GM12872 (cell line): ENCODE measurements at regions not wholly inside any gene's neighbourhood (a gene's known extent, or its start where the extent isn't known, plus 50 kb on each side); places are given as distances from the start of the nearest gene placed in this dataset.

ENCODE experiments used
- TF ChIP-seq, protein P1 (sequence below): IDR thresholded peaks from 3 replicates; pipeline ENCODE4 v1.5.1; 2011; ENCODE audit warnings: low read depth, mild to moderate bottlenecking, low read length, moderate library complexity; ENCODE audit not compliant: insufficient read depth

DNA sequence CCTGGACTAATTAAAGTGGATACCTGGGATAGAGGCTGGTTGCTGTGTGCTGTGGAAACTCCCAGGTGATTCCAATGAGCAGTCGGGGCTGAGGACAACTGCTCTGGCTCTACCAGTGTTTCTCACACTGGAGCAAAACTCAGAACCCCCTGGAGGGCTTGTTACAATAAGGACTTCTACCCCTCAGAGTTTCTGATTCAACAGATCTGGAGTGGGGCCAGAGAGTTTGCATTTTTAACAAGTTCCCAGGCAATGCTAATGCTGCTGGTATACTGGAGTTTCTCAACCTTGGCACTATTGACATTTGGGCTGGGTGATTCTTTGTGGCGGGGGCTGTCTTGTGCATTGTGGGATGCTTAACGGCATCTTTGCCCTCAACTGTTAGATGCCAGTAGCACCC lies 353.7 kb downstream of the MIAT start:
- TF ChIP-seq, protein P1, sequence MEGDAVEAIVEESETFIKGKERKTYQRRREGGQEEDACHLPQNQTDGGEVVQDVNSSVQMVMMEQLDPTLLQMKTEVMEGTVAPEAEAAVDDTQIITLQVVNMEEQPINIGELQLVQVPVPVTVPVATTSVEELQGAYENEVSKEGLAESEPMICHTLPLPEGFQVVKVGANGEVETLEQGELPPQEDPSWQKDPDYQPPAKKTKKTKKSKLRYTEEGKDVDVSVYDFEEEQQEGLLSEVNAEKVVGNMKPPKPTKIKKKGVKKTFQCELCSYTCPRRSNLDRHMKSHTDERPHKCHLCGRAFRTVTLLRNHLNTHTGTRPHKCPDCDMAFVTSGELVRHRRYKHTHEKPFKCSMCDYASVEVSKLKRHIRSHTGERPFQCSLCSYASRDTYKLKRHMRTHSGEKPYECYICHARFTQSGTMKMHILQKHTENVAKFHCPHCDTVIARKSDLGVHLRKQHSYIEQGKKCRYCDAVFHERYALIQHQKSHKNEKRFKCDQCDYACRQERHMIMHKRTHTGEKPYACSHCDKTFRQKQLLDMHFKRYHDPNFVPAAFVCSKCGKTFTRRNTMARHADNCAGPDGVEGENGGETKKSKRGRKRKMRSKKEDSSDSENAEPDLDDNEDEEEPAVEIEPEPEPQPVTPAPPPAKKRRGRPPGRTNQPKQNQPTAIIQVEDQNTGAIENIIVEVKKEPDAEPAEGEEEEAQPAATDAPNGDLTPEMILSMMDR = no peak

DNA sequence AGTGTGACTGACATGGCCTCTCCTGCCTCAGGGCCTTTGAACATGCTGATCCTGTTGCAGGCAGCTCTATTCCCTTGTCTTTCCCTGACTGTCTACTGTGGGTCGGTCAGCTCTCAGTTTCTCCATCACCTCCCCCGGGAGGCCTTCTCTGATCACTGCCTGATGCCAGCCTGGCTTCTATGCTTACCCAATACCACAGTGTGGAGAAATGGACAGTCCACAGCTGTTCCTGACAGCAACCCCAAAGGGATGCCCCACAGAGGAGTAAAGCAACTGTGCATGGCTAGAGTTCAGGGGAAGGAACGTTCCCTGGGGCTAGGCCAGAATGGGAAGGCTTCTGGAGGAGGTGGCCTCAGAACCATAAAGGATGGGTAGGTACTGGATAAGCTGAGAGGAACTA lies 354.3 kb downstream of the MIAT start:
- TF ChIP-seq, protein P1 = no peak

DNA sequence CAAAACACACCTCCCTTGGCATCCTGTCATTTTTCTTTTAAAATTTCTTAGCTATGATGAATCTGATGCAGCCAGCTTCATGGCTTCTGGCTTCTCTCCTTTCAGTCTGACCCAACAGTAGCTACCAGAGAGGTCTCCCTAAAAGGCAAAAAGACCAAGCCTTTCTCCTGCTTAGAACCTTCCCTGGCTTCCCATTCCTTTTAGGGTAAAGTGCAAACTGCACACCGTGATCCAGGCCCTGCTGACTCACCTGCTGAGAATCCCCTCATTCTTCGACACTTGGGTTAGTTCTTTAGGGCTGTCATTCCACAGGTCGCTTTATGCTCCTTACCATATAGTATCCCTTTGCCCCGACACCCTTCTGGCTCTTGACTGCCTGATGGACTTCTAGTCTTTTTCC lies 362.4 kb downstream of the MIAT start:
- TF ChIP-seq, protein P1 = no peak

DNA sequence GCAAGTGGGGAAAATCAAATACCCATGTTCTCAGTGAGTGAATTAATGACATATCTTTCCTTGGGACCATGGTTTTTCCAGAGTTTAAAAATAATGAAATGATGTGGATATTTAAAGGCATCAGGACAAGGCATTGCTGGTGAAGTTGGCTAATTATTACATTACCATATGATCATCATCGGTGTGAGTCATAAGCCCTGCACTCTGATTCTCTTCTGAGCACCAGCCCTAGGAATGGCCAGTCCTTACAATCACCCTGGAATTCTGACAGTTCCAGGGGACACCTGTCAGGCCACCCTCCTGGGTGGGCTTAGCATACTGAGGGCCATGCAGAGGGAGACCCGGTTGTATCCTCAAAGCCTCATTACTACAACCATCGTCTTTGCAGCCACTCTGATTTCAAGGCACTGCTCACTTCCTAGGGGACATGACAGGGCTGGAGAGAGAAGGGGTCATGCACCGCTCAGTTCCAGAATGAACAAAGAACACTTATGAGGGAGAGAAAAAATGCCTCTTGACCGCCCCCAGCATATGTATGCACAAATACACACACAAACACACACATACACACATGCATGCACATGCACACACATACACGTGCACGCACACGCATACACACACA lies 365.0 kb downstream of the MIAT start:
- TF ChIP-seq, protein P1 = no peak

DNA sequence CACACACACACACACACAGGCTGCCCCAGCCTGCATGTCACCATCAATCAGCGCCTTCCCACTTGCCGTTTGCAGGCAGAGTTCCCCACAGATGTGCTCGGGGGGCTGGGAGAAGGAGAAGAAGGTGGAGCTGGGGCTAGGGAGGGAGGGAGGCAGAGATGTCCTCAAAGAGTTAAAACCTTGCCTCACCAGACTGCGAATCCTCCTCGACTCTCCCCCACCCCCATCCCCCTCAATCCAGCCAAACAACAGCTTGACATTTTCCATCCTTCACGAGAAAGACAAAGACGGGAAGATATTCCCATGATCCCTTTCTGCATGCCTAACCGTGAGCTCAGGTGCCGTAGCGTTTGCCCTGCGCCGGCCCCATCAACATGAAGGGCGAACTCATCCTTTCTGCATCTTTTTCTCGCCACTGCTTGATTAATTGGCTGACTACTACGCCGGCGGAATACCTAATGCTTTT lies 365.5 kb downstream of the MIAT start:
- TF ChIP-seq, protein P1 = no peak

DNA sequence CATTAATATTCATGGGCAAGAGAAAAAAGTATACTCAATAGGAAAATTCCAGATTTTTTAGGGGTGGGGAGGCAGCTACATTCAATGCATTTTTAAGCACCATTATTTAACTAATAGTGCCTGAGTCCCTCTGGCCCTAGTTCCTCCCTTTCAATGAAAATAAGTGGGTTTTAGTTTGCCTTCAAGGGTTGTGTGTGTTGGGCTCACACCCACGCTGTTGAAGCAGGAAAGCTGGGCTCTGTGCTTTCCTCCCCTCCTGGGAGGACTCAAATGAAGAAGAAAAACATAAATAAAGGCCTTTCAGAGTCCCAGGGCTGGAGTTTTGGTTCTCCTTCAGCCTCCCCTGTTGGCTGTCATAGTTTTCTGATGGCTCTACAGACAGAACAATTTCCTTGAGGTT lies 366.2 kb downstream of the MIAT start:
- TF ChIP-seq, protein P1 = no peak

DNA sequence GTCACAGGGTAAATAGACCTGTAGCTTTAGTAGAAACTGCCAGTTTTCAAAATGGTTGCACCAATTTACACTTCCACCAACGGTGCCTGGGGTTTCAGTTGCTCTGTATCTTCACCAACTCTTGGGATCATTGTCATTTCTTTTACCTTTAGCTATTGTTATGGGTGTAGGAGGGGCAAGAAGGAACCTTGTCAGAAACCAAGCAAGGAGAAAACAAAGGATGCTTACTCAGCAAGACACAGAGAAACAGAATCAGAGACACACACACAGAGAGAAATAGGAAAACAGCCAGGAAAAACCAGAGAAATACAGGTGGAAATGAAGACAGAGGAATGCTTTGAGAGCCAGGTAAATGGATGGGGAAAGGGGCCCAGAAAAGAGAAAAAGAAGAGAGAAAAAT lies 367.6 kb downstream of the MIAT start:
- TF ChIP-seq, protein P1 = no peak
